GM10248 (cell line): ENCODE measurements at regions not wholly inside any gene's neighbourhood (a gene's known extent, or its start where the extent isn't known, plus 50 kb on each side); places are given as distances from the start of the nearest gene placed in this dataset.
"Not testable (repeated sequence)": the region's sequence is repeated elsewhere in the genome, so short reads cannot be mapped to it uniquely, and the experiment has no call there.

ENCODE experiments used
- CTCF ChIA-PET: fragments of 300-600 bp; sonication (Branson Sonifier 250); formaldehyde crosslinking; extraction: SDS; loops from one replicate; lab custom pipeline; 2021; ENCODE audit warnings: antibody characterized with exemption; lab: Yijun Ruan, JAX
- POLR2A ChIA-PET: fragments of 350-650 bp; sonication (Branson Sonifier 250); formaldehyde crosslinking; extraction: SDS; loops from one replicate; lab custom pipeline; 2020; ENCODE audit warnings: antibody characterized with exemption; lab: Yijun Ruan, JAX
- DNase-seq: peaks from one replicate; pipeline ENCODE4 v3.0.0; 2012; ENCODE audit errors: extremely low spot score
- TF ChIP-seq, protein P1 (sequence below): IDR thresholded peaks from 2 replicates; pipeline ENCODE4 v1.5.1; 2012; ENCODE audit warnings: mild to moderate bottlenecking, low read depth; ENCODE audit errors: extremely low read depth, missing control alignments, control extremely low read depth

DNA sequence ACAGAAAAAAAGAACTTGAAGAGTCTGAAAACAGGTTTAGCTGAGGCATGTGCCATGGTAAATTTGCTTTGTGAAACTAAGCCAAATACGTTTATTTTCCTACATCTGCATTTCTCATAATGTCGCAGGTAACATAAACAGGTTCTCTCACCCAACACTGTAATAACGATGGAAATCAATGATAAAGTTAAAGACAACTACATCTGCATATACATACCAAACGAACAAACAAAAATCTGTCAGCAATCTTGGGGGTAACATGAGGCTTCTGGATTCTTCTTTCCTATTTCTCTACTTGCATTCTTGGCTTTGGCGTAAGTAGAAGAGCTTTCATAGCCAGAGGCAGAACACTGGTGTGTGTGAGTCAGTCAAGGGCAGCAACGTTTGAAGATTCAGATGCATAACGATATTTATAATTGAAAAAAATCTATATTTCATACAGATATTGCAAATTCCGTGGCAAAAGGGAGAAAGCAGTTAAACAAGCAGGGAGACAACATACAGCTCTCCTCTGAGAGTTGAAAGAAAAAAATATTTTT is 195.1 kb downstream of the EDN1 start:
- POLR2A ChIA-PET = no interaction called here

DNA sequence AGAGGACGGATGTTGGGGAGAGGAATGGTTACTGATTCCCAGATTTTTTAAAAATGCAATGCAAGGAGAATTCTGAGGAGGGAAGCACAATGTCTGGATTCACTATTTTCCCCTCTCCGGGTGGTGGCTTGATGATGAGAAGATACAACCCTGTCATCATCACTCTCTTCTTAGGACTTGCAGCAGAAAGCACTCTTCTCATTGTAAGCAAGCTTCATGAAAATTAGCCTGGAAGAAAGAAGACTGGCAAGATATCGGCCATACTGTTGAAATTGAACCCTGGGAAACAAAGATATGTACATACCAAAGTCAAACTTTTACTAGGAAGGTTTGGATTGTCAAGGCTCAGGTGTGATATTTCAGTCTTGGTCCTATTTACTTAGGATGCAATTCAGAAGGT is 195.7 kb downstream of the EDN1 start:
- TF ChIP-seq, protein P1, sequence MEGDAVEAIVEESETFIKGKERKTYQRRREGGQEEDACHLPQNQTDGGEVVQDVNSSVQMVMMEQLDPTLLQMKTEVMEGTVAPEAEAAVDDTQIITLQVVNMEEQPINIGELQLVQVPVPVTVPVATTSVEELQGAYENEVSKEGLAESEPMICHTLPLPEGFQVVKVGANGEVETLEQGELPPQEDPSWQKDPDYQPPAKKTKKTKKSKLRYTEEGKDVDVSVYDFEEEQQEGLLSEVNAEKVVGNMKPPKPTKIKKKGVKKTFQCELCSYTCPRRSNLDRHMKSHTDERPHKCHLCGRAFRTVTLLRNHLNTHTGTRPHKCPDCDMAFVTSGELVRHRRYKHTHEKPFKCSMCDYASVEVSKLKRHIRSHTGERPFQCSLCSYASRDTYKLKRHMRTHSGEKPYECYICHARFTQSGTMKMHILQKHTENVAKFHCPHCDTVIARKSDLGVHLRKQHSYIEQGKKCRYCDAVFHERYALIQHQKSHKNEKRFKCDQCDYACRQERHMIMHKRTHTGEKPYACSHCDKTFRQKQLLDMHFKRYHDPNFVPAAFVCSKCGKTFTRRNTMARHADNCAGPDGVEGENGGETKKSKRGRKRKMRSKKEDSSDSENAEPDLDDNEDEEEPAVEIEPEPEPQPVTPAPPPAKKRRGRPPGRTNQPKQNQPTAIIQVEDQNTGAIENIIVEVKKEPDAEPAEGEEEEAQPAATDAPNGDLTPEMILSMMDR = no peak
- ChIA-PET POLR2A (no interaction called here), CTCF (interaction anchor here (1.0 to 1.7 kb wide), 3 partner anchors 10 to 28 kb away, joined by 4 read pairs; no protein-coding TSS in a partner anchor)
- no peak for DNase-seq

More for the DNA sequence above, 195.1 kb downstream of the EDN1 start:
- CTCF ChIA-PET = interaction anchor here (1.0 to 1.7 kb wide), 3 partner anchors 11 to 29 kb away, joined by 4 read pairs; no protein-coding TSS in a partner anchor
- TF ChIP-seq, protein P1 = no peak
- DNase-seq = no peak

DNA sequence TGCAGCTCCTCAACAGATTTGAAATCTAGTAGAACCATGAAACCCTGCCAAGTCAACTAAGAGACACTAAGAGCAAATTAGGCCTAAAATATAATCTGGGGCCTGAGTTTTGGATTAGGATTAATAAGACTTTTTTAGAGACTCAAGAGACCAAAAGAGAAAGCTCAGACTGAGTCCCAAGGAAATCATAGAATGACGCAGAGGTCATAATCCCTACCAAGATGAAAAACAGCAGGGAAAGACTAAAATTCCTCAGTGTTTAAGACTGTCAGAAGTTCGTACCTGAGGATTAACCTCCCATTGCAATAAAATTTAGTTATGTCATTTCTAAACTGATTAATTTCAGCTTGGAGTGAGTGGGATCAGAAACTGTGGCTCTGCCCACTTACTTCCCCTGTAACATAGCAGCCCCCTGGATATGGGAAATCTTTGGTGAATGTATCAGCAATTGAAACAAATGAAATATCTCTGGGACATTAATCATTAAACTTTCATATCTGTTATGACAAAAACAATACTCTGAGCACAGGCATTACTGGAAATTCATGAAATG is 200.3 kb downstream of the EDN1 start:
- TF ChIP-seq, protein P1 = no peak
- ChIA-PET POLR2A (no interaction called here), CTCF (interaction anchor here (1.2 to 1.6 kb wide), 2 partner anchors 11 to 14 kb away, joined by 4 to 9 read pairs; no protein-coding TSS in a partner anchor)
- DNase-seq = no peak

DNA sequence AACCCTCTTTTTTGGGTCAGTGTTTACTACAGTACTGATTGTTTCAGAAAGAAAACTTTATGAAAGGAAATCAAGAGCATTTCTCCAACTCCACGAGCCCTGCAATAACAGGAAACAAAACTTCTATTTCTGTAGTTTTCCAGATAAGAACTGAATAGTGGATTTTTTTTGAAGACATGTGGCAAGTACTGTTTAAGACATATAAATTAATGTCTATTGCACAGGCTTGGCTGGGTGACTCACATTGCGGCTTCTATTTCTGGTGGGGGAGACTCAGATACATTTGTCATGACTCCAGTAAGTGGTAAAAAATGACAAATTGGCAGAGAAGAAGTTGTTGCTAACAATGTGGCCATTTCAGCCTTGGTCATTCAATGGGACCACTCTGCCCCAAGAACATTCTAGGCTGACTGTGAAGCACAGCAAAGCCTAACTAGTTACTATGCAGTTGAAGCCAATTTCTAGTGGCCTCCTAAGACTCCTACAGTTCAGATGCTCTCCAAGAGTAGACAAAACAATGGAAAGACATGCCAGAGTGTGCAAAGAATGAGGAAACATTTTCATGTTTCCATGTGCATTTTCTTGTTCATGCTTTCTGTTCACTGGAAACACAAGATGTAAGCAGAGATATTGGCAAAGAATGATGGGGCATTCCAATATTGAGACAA is 200.9 kb downstream of the EDN1 start:
- CTCF ChIA-PET = interaction anchor here (1.2 to 1.6 kb wide), 2 partner anchors 12 to 13 kb away, joined by 4 read pairs; no protein-coding TSS in a partner anchor
- no peak for DNase-seq
- TF ChIP-seq, protein P1 = no peak
- POLR2A ChIA-PET = no interaction called here

DNA sequence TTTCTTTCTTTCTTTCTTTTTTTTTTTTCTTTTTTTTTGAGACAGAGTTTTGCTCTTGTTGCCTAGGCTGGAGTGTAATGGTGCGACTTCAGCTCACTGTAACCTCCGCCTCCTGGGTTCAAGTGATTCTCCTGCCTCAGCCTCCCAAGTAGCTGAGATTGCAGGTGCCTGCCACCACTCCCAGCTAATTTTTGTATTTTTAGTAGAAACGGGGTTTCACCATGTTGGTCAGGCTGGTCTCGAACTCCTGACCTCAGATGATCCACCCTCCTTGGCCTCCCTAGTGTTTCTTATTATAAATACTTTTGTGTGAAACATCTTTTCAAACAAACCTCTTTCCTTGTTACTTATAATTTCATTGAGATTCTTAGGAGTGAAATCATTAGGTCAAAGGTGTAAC is 202.8 kb downstream of the EDN1 start:
- DNase-seq, POLR2A ChIA-PET: not testable (repeated sequence)
- CTCF ChIA-PET = interaction anchor here (0.9 to 1.4 kb wide), 2 partner anchors 9 to 11 kb away, joined by 3 to 4 read pairs; no protein-coding TSS in a partner anchor

DNA sequence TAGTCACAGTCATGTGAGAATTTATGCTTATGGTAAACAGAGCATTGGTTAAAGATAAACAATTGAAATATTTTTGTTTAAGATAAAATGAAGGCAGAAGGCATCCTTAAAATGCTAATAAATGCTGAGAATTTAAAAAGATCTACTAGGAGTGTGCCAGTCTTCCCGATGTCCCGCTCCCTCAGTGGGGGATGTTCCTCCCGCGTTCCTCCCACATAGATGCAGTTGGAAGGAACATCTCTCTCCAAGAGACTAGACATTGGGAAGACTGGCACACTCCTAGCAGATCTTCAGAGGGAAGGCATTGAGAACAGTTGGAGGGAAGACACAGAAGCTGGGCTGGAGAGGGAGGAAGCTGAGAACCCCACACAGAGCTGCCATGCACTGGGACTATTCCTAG is 203.3 kb downstream of the EDN1 start:
- DNase-seq = no peak
- CTCF ChIA-PET = interaction anchor here (0.9 kb wide), 1 partner anchor 11 kb away, joined by 3 read pairs; no protein-coding TSS in a partner anchor
- POLR2A ChIA-PET = no interaction called here
- TF ChIP-seq, protein P1 = no peak

DNA sequence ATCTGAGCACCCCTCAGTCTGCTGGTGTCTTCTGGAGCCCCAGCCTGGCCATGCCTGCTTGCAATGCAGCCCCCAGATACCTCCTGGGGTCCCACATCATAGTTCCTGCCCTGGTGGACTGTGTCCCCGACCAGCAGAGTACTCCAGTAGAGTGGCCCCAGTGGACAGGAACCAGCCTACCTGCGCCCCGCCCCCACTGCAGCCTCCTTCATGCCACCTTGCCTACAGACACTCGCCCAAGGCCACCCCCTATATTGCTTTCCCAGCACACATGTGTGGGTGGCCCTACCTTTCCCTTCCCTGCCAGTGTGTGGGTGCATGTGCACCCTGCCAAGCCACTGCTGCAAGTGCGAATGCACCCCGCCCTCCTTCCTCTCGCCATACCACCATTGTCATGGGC is 204.0 kb downstream of the EDN1 start:
- ChIA-PET POLR2A (no interaction called here), CTCF (no interaction called here)
- DNase-seq = no peak
- TF ChIP-seq, protein P1 = no peak
